Activated CD8-positive, alpha-beta T cell treated with anti-CD3 and anti-CD28 coated beads for 36 hours (primary cell): ENCODE measurements at regions not wholly inside any gene's neighbourhood (a gene's known extent, or its start where the extent isn't known, plus 50 kb on each side); places are given as distances from the start of the nearest gene placed in this dataset.

Source experiments
- ATAC-seq: fragments of 200-7000 bp; cut with Tn5 transposase; one replicate; pipeline ENCODE4 v1.10.0; 2021; ENCODE audit warnings: mild to moderate bottlenecking, moderate library complexity
- CTCF ChIA-PET: fragments of 350-600 bp; sonication (Branson Sonifier 250); formaldehyde crosslinking; loops from one replicate; lab custom pipeline; 2021; ENCODE audit warnings: antibody characterized with exemption; lab: Charles Lee
- POLR2A ChIA-PET: fragments of 350-600 bp; sonication (Branson Sonifier 250); formaldehyde crosslinking; loops from one replicate; lab custom pipeline; 2021; ENCODE audit warnings: antibody characterized with exemption; lab: Charles Lee
- DNase-seq: peaks from one replicate; pipeline ENCODE4 v3.0.0-alpha.2; 2020
- H3K27ac Mint-ChIP-seq: one replicate; pipeline ENCODE4 v1.8.0; 2021; ENCODE audit warnings: mild to moderate bottlenecking, mixed read lengths
- H3K27me3 Mint-ChIP-seq: one replicate; pipeline ENCODE4 v1.8.0; 2021; ENCODE audit warnings: mixed read lengths
- H3K36me3 Mint-ChIP-seq: one replicate; pipeline ENCODE4 v1.8.0; 2021; ENCODE audit warnings: low read depth, mixed read lengths
- H3K4me1 Mint-ChIP-seq: one replicate; pipeline ENCODE4 v1.8.0; 2021; ENCODE audit warnings: low read depth, mixed read lengths
- H3K4me3 Mint-ChIP-seq: one replicate; pipeline ENCODE4 v1.8.0; 2021; ENCODE audit warnings: mild to moderate bottlenecking, moderate library complexity, mixed read lengths
- H3K9me3 Mint-ChIP-seq: one replicate; pipeline ENCODE4 v1.8.0; 2021; ENCODE audit warnings: mixed read lengths
- intact Hi-C: fragments of 100-400 bp; cut with micrococcal nuclease; formaldehyde crosslinking; loops from one replicate; pipeline ENCODE4 v1.10.0; 2022
- TF ChIP-seq, protein P1 (sequence below): fragments of 200-600 bp; IDR thresholded peaks from one replicate; pipeline ENCODE4 v1.8.0; 2022; ENCODE audit warnings: antibody characterized with exemption, mild to moderate bottlenecking

GRCh38 chr5:3217114-3217513, 378.5 kb upstream of the IRX1 start:
- intact Hi-C loops = no loop called here

DNA sequence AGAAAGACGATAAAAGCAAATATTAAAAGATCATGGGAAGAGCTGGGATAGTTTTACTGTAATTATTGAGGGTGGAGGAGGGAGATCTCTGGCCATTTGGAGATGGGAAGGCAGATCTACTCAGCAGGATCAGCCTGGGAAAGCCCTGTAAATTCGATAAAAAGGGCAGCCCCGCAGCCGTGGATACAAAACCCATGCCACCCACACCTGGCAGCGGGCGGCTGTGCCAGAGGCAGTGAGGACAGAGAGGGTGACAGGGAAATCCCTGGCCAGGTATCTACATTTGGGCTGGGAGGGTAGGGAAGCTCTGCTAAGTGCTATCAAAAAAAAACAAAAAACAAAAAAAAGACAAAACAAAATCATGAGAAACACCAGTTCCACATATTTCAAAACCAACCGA, 379.2 kb upstream of the IRX1 start:
- ChIA-PET POLR2A (no interaction called here), CTCF (no interaction called here)
- H3K27me3 Mint-ChIP-seq = no peaks in the 10 kb centered on the region
- H3K9me3 Mint-ChIP-seq = no peaks in the 10 kb centered on the region
- intact Hi-C loops = no loop called here
- H3K27ac Mint-ChIP-seq = no peak overlapping the region
- no peak for ATAC-seq
- TF ChIP-seq, protein P1, sequence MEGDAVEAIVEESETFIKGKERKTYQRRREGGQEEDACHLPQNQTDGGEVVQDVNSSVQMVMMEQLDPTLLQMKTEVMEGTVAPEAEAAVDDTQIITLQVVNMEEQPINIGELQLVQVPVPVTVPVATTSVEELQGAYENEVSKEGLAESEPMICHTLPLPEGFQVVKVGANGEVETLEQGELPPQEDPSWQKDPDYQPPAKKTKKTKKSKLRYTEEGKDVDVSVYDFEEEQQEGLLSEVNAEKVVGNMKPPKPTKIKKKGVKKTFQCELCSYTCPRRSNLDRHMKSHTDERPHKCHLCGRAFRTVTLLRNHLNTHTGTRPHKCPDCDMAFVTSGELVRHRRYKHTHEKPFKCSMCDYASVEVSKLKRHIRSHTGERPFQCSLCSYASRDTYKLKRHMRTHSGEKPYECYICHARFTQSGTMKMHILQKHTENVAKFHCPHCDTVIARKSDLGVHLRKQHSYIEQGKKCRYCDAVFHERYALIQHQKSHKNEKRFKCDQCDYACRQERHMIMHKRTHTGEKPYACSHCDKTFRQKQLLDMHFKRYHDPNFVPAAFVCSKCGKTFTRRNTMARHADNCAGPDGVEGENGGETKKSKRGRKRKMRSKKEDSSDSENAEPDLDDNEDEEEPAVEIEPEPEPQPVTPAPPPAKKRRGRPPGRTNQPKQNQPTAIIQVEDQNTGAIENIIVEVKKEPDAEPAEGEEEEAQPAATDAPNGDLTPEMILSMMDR = no peak
- no peaks in the 10 kb centered on the region for H3K4me1 Mint-ChIP-seq
- DNase-seq = no peak
- H3K36me3 Mint-ChIP-seq = no peaks in the 10 kb centered on the region
- no peak overlapping the region for H3K4me3 Mint-ChIP-seq

More at GRCh38 chr5:3217114-3217513, 378.5 kb upstream of the IRX1 start:
- Mint-ChIP-seq H3K4me1 (no peaks in the 10 kb centered on the region), H3K4me3 (no peak overlapping the region), H3K9me3 (no peaks in the 10 kb centered on the region), H3K27me3 (no peaks in the 10 kb centered on the region), H3K36me3 (no peaks in the 10 kb centered on the region), H3K27ac (no peak overlapping the region)
- TF ChIP-seq, protein P1 = no peak
- CTCF ChIA-PET = no interaction called here
- POLR2A ChIA-PET = no interaction called here
- DNase-seq (no peak), ATAC-seq (no peak)

- Mint-ChIP-seq H3K36me3 (no peaks in the 10 kb centered on the region), H3K27ac (no peak overlapping the region), H3K27me3 (no peaks in the 10 kb centered on the region), H3K4me1 (no peaks in the 10 kb centered on the region), H3K9me3 (peaks cover 2% of the 10 kb centered on the region), H3K4me3 (no peak overlapping the region)
- DNase-seq (no peak), ATAC-seq (no peak)
- POLR2A ChIA-PET = no interaction called here
- CTCF ChIA-PET = no interaction called here
- intact Hi-C loops = no loop called here
- TF ChIP-seq, protein P1 = no peak
Observed at GRCh38 chr5:3214838-3215374, 380.7 kb upstream of the IRX1 start.

- intact Hi-C loops = no loop called here
- no peaks in the 10 kb centered on the region for H3K4me1 Mint-ChIP-seq
Observed at GRCh38 chr5:3214396-3214795, 381.2 kb upstream of the IRX1 start.

GRCh38 chr5:3212869-3213268, 382.8 kb upstream of the IRX1 start:
- POLR2A ChIA-PET = no interaction called here
- ATAC-seq (no peak), DNase-seq (no peak)
- intact Hi-C loops = no loop called here
- Mint-ChIP-seq H3K27ac (no peak overlapping the region), H3K36me3 (no peaks in the 10 kb centered on the region), H3K4me3 (no peak overlapping the region), H3K4me1 (no peaks in the 10 kb centered on the region), H3K27me3 (no peaks in the 10 kb centered on the region), H3K9me3 (peaks cover 6% of the 10 kb centered on the region)
- CTCF ChIA-PET = no interaction called here
- TF ChIP-seq, protein P1 = no peak

More at GRCh38 chr5:3214396-3214795, 381.2 kb upstream of the IRX1 start:
- ChIA-PET CTCF (no interaction called here), POLR2A (no interaction called here)
- Mint-ChIP-seq H3K9me3 (peaks cover 2% of the 10 kb centered on the region), H3K36me3 (no peaks in the 10 kb centered on the region), H3K4me3 (no peak overlapping the region), H3K27me3 (no peaks in the 10 kb centered on the region), H3K27ac (no peak overlapping the region)
- no peak for DNase-seq
- TF ChIP-seq, protein P1 = no peak
- no peak for ATAC-seq
